ENCODE measurements at regions not wholly inside any gene's neighbourhood (a gene's known extent, or its start where the extent isn't known, plus 50 kb on each side); places are given as distances from the start of the nearest gene placed in this dataset.

GRCh38 chr3:35486295-35486694 is 153.0 kb upstream of the ARPP21 start:
- TF ChIP-seq, protein P1, sequence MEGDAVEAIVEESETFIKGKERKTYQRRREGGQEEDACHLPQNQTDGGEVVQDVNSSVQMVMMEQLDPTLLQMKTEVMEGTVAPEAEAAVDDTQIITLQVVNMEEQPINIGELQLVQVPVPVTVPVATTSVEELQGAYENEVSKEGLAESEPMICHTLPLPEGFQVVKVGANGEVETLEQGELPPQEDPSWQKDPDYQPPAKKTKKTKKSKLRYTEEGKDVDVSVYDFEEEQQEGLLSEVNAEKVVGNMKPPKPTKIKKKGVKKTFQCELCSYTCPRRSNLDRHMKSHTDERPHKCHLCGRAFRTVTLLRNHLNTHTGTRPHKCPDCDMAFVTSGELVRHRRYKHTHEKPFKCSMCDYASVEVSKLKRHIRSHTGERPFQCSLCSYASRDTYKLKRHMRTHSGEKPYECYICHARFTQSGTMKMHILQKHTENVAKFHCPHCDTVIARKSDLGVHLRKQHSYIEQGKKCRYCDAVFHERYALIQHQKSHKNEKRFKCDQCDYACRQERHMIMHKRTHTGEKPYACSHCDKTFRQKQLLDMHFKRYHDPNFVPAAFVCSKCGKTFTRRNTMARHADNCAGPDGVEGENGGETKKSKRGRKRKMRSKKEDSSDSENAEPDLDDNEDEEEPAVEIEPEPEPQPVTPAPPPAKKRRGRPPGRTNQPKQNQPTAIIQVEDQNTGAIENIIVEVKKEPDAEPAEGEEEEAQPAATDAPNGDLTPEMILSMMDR (IDR thresholded peaks at IDR 0.05; ENCODE audit: insufficient read depth, low read length, poor library complexity, severe bottlenecking), result no peak
- TF ChIP-seq EZH2phosphoT487 (conservative IDR thresholded peaks at IDR 0.05; ENCODE audit: low read length), result no peak
